ENCODE measurements at regions not wholly inside any gene's neighbourhood (a gene's known extent, or its start where the extent isn't known, plus 50 kb on each side); places are given as distances from the start of the nearest gene placed in this dataset.

- no peak for DNase-seq
- Mint-ChIP-seq H3K9me3 (no peaks in the 10 kb centered on the region; the same call in 1 of the 2 replicates), H3K27ac (no peak overlapping the region), H3K4me1 (ENCODE audit: low read depth) (peaks cover 31% of the 10 kb centered on the region), H3K36me3 (ENCODE audit: low read depth) (no peaks in the 10 kb centered on the region), H3K4me3 (no peak overlapping the region), H3K27me3 (ENCODE audit: insufficient read depth) (peaks cover 6% of the 10 kb centered on the region)
- no peak for TF ChIP-seq CTCF (IDR thresholded peaks at IDR 0.05)
Measured at GRCh38 chr12:91777268-91777992, 368.2 kb downstream of the BTG1 start.

GRCh38 chr12:91774434-91774921 lies 371.2 kb downstream of the BTG1 start:
- DNase-seq: peak; percentile 10
- Mint-ChIP-seq H3K4me3 (peak overlapping the region; percentile 60), H3K36me3 (ENCODE audit: low read depth) (no peaks in the 10 kb centered on the region), H3K27ac (no peak overlapping the region), H3K9me3 (no peaks in the 10 kb centered on the region), H3K27me3 (ENCODE audit: insufficient read depth) (peaks cover 2% of the 10 kb centered on the region; the same call in 1 of the 2 replicates), H3K4me1 (ENCODE audit: low read depth) (peaks cover 31% of the 10 kb centered on the region)
- TF ChIP-seq CTCF (IDR thresholded peaks at IDR 0.05): no peak

- no peak for TF ChIP-seq CTCF (IDR thresholded peaks at IDR 0.05)
- H3K27ac Mint-ChIP-seq: no peak overlapping the region
- peaks cover 2% of the 10 kb centered on the region; the same call in 1 of the 2 replicates for H3K27me3 Mint-ChIP-seq (ENCODE audit: insufficient read depth)
- no peaks in the 10 kb centered on the region for H3K9me3 Mint-ChIP-seq
- H3K36me3 Mint-ChIP-seq (ENCODE audit: low read depth): no peaks in the 10 kb centered on the region
- DNase-seq: no peak
- H3K4me3 Mint-ChIP-seq: peak overlapping the region; percentile 60
- peaks cover 26% of the 10 kb centered on the region for H3K4me1 Mint-ChIP-seq (ENCODE audit: low read depth)
Measured at GRCh38 chr12:91773749-91774429, 371.8 kb downstream of the BTG1 start.

GRCh38 chr12:91772411-91772810 lies 373.2 kb downstream of the BTG1 start:
- no peak for TF ChIP-seq CTCF (IDR thresholded peaks at IDR 0.05)
- no peaks in the 10 kb centered on the region for H3K9me3 Mint-ChIP-seq
- H3K27ac Mint-ChIP-seq: no peak overlapping the region

GRCh38 chr12:91769736-91770135 lies 375.9 kb downstream of the BTG1 start:
- H3K4me1 Mint-ChIP-seq (ENCODE audit: low read depth): peaks cover 8% of the 10 kb centered on the region
- no peak overlapping the region for H3K4me3 Mint-ChIP-seq
- DNase-seq: no peak
- no peaks in the 10 kb centered on the region for H3K9me3 Mint-ChIP-seq
- no peaks in the 10 kb centered on the region; the same call in 1 of the 2 replicates for H3K27me3 Mint-ChIP-seq (ENCODE audit: insufficient read depth)
- H3K36me3 Mint-ChIP-seq (ENCODE audit: low read depth): no peaks in the 10 kb centered on the region
- TF ChIP-seq CTCF (IDR thresholded peaks at IDR 0.05): no peak
- H3K27ac Mint-ChIP-seq: no peak overlapping the region

More at GRCh38 chr12:91772411-91772810, 373.2 kb downstream of the BTG1 start:
- DNase-seq: no peak
- H3K4me1 Mint-ChIP-seq (ENCODE audit: low read depth): peaks cover 11% of the 10 kb centered on the region
- H3K36me3 Mint-ChIP-seq (ENCODE audit: low read depth): no peaks in the 10 kb centered on the region
- peaks cover 2% of the 10 kb centered on the region; the same call in 1 of the 2 replicates for H3K27me3 Mint-ChIP-seq (ENCODE audit: insufficient read depth)
- no peak overlapping the region for H3K4me3 Mint-ChIP-seq

All from HFFc6 (cell line).